22Rv1 (cell line): ENCODE measurements at regions not wholly inside any gene's neighbourhood (a gene's known extent, or its start where the extent isn't known, plus 50 kb on each side); places are given as distances from the start of the nearest gene placed in this dataset.

Experiments
- H3K27ac ChIP-seq: fragments of 450-650 bp; 2 replicates; pipeline ENCODE4 v1.5.1; 2017
- CTCF ChIP-seq: fragments of 450-650 bp; IDR thresholded peaks from 2 replicates; pipeline ENCODE4 v1.5.1; 2017; ENCODE audit warnings: mild to moderate bottlenecking
- ZFX ChIP-seq: fragments of 450-650 bp; IDR thresholded peaks from 2 replicates; pipeline ENCODE4 v1.6.1; 2017; ENCODE audit warnings: antibody characterized with exemption, borderline replicate concordance

DNA sequence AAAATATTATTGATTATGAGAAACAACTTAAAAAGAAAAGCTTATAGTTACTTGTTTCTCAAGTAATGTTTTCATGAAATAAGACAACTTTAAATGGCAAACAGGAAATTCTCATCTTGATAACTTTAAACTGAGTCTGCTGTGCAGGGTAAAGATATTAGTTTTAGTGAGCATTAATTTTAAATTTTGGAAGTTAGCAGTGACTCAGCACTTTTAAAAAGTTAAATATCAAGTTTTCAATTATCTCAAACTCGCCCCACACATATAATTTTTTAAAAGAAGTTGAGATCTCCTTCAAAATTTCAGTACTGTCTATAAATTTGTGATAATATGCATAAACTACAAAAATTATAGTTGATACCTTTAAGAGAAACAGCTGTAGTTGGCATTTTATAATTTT, 337.3 kb upstream of the NT5E start:
- TF ChIP-seq ZFX (no peak), CTCF (no peak)
- no peak overlapping the region for H3K27ac ChIP-seq

- H3K27ac ChIP-seq, result no peak overlapping the region
- TF ChIP-seq ZFX (no peak), CTCF (no peak)
Measured at GRCh38 chr6:85111481-85112011, 338.3 kb upstream of the NT5E start.

DNA sequence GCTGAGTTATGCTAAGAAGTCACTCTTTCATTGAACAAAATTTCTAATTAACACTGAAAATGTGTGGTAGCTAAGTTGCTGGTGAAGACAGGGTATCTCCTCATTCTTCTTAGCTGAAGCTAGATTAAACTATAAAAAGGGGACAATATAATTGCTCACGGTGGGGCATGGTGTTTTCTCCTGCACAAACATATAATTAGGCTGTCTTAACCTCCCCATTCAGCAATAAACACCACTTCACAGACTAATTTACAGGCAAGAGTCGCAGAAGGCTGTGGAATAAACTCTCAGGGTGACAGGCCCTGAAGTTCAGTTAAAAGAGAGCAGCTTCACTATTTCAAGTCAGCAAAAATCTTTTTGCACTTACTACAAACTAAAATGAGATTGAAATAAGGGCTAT, 338.9 kb upstream of the NT5E start:
- no peak overlapping the region for H3K27ac ChIP-seq
- TF ChIP-seq CTCF (no peak), ZFX (no peak)

DNA sequence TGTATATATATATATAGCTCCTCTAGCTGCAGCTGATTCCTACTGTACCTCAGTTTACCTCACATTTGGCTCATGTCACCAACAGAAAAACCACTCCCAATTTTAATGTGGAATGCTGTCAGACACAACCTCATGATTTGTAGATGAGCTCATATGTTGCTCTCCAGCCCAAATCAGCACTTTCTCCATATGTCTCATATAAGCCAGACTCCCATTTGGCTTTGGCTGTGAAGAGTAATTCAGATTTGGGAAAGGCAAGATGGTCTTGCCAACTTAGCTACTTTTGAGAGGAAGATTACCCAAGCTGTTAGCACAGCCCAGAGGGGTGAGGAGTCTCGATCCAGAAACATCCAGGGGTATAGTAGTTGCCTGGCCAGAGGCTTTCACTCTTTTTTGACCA, 342.2 kb upstream of the NT5E start:
- no peak for TF ChIP-seq CTCF
- no peak for TF ChIP-seq ZFX
- H3K27ac ChIP-seq, result no peak overlapping the region

DNA sequence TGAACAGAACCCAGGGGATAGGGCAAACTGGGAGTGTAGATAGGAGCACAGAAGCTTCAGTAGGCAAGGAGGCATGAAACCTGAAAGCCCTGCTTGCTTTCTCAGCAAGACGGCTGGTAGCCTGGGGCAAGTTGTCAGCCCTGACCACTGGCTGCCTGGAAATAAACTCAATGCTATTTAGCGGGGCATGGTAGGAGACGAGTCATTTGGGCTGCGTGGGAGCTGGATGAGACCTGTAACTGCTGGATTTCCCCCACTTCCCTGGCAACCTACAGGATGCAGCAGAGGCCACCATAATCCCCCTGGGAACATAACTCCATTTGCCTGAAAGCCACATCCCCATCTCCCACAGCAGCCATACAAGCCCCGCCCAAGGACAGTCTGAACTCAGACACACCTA, 332.6 kb upstream of the TBX18 start:
- TF ChIP-seq CTCF, result no peak
- no peak for TF ChIP-seq ZFX
- no peak overlapping the region for H3K27ac ChIP-seq

GRCh38 chr6:85092226-85092625, 327.8 kb upstream of the TBX18 start:
- H3K27ac ChIP-seq, result no peak overlapping the region
- no peak for TF ChIP-seq CTCF
- no peak for TF ChIP-seq ZFX

GRCh38 chr6:85089255-85089654, 324.9 kb upstream of the TBX18 start:
- no peak for TF ChIP-seq ZFX

DNA sequence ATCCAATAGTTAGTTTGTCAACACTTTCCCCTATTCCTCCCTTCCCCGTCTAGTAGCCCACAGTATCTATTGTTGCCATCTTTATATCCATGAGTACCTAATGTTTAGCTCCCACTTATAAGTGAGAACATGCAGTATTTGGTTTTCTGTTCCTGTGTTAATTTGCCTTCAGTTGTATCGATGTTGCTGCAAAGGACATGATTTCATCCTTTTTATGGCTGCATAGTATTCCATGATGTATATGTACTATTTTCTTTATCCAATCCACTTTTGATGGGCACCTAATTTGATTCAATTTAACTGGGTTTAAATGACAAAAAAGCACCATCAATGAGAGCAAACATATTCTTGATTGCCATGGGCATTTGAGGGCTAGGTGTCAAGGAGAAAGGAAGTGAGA, 321.5 kb upstream of the TBX18 start:
- no peak overlapping the region for H3K27ac ChIP-seq
- TF ChIP-seq CTCF (no peak), ZFX (no peak)

More at GRCh38 chr6:85089255-85089654, 324.9 kb upstream of the TBX18 start:
- no peak overlapping the region for H3K27ac ChIP-seq
